ENCODE measurements at regions not wholly inside any gene's neighbourhood (a gene's known extent, or its start where the extent isn't known, plus 50 kb on each side); places are given as distances from the start of the nearest gene placed in this dataset.

DNA sequence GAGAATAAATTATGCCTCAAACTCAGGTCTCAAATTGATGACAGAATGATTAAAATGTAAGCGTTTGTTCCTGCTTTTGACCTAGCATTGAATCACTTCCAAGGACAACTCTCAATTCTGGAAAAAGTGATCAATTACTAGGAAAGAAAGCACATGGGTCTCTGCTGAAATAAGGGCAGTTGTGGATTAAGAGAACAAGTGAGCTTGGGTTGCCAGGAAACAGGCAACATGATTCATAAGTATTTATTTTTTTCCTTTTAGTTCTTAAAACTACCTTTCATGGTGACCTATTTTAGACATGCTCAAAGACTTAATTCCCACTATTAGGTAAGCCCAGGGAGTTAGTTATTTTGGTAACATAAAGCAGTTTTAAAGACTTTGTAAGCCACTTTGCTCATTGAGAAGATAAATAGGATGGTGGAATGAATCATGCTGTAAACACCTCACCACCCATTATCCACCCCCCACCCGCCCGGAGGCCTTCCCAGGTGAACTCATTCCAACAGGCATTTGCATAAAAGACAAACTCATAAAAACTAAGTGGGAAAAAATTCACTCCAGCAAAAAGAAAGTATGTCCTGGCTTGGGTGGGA, 728.3 kb downstream of the SORCS1 start:
- WGBS, 2 experiments, result 96 to 100% methylated on average over 1 to 3 of the region's 3 CpGs
- Histone ChIP-seq H3K36me3 (ENCODE audit: control insufficient read depth, insufficient read depth, low read length) (no peaks in the 10 kb centered on the region), H3K27ac (ENCODE audit: insufficient read depth, low read depth, low read length, poor library complexity, severe bottlenecking) (no peak overlapping the region)

DNA sequence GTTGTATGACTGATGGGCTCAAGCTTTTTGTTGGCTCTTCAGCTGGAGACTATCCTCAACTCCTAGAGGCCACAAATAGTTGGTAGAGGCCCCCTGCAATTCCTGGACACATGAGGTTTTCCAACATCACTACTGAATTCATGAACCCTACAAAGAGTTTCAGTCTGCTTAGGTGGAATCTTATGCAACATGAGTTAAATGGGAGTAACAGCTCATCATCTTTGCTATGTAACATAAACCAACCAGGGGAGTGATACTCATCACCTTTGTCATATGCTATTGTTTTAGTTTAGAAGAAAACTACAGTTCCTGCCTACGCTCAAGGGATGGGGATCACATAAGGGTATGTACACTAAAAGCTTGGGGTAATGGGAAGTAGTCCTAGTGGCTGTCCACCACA, 729.4 kb downstream of the SORCS1 start:
- Histone ChIP-seq H3K36me3 (ENCODE audit: control insufficient read depth, insufficient read depth, low read length) (no peaks in the 10 kb centered on the region), H3K4me1 (ENCODE audit: control insufficient read depth, insufficient read depth, low read length) (no peaks in the 10 kb centered on the region), H3K27ac (ENCODE audit: insufficient read depth, low read depth, low read length, poor library complexity, severe bottlenecking) (no peak overlapping the region), H3K27me3 (ENCODE audit: control insufficient read depth, insufficient read depth, low read length, poor library complexity, severe bottlenecking) (no peaks in the 10 kb centered on the region), H3K4me3 (ENCODE audit: insufficient read depth, low read depth, low read length) (no peak overlapping the region), H3K9me3 (ENCODE audit: control insufficient read depth, low read length) (no peaks in the 10 kb centered on the region)
- 100% methylated on average over 1 of the region's 1 CpG for WGBS, 2 experiments

More for the DNA sequence above, 728.3 kb downstream of the SORCS1 start:
- Histone ChIP-seq H3K27me3 (ENCODE audit: control insufficient read depth, insufficient read depth, low read length, poor library complexity, severe bottlenecking) (no peaks in the 10 kb centered on the region), H3K4me1 (ENCODE audit: control insufficient read depth, insufficient read depth, low read length) (no peaks in the 10 kb centered on the region), H3K9me3 (ENCODE audit: control insufficient read depth, low read length) (no peaks in the 10 kb centered on the region), H3K4me3 (ENCODE audit: insufficient read depth, low read depth, low read length) (no peak overlapping the region)

DNA sequence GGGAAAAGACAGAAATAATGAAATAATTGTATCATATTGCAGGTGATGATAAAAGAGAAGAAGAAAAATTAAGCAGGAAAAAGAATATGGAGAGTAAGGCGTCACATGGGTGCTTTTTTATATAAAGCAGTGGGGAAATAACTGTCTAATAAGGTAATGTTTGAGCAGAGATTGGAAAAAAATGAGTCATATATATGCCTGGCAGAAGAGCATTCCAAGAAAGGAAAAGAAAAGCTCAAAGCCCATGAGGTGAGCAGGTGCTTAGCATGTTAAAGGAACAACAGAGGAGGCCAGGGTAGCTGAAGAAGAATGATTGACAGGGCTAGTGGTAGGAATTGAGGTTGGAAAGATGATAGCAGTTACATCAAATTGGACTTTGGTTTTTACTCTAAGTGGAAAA, 739.5 kb downstream of the SORCS1 start:
- Histone ChIP-seq H3K27ac (ENCODE audit: insufficient read depth, low read depth, low read length, poor library complexity, severe bottlenecking) (no peak overlapping the region), H3K27me3 (ENCODE audit: control insufficient read depth, insufficient read depth, low read length, poor library complexity, severe bottlenecking) (no peaks in the 10 kb centered on the region), H3K9me3 (ENCODE audit: control insufficient read depth, low read length) (no peaks in the 10 kb centered on the region), H3K4me1 (ENCODE audit: control insufficient read depth, insufficient read depth, low read length) (no peaks in the 10 kb centered on the region), H3K4me3 (ENCODE audit: insufficient read depth, low read depth, low read length) (no peak overlapping the region), H3K36me3 (ENCODE audit: control insufficient read depth, insufficient read depth, low read length) (no peaks in the 10 kb centered on the region)
- WGBS, 2 experiments, result 90 to 100% methylated on average over 1 of the region's 1 CpG

DNA sequence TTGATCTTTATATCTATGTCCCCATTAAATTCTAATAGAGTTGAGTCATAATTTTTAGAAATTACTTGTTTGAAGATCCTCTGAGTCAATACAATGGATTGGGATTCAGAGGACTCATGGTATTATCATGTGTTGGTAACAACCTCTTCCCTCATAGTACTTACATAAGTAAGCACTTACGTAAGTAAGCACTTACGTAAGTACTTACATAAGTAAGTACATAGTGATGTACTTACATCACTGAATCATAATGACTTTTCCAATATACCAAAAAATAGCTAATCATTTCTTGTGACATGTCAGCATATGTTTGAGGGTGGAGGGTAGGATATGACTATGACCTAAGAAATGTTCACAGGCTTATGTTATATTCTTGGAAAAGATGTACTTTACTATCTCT, 740.5 kb downstream of the SORCS1 start:
- Histone ChIP-seq H3K27me3 (ENCODE audit: control insufficient read depth, insufficient read depth, low read length, poor library complexity, severe bottlenecking) (no peaks in the 10 kb centered on the region), H3K4me3 (ENCODE audit: insufficient read depth, low read depth, low read length) (no peak overlapping the region), H3K9me3 (ENCODE audit: control insufficient read depth, low read length) (no peaks in the 10 kb centered on the region), H3K36me3 (ENCODE audit: control insufficient read depth, insufficient read depth, low read length) (no peaks in the 10 kb centered on the region), H3K27ac (ENCODE audit: insufficient read depth, low read depth, low read length, poor library complexity, severe bottlenecking) (no peak overlapping the region), H3K4me1 (ENCODE audit: control insufficient read depth, insufficient read depth, low read length) (no peaks in the 10 kb centered on the region)
- WGBS, 2 experiments, result 88% methylated on average over 2 of the region's 2 CpGs; no CpG with 5 or more reads in 1 of the 2 experiments

DNA sequence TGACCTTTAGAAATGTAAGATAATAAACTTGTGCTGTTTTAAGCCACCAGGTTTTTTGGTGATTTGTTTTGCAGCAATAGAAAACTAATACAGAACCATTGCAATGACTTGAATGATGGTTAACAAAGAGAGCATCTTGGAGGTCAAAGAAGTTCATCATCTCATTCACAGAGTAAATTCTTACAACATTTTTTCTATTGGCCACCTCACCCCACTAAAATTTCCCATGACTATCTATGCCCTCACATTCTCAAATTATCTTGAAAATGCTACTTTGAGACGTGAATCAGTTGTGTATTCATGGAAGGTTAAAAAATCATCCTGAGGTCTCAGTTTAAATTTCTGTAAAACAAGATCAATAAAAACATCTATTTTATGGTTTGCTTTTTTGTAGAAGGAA, 754.2 kb downstream of the SORCS1 start:
- WGBS, 2 experiments, result 100% methylated on average over 1 of the region's 1 CpG; no CpG with 5 or more reads in 1 of the 2 experiments
- Histone ChIP-seq H3K27ac (ENCODE audit: insufficient read depth, low read depth, low read length, poor library complexity, severe bottlenecking) (no peak overlapping the region), H3K4me1 (ENCODE audit: control insufficient read depth, insufficient read depth, low read length) (no peaks in the 10 kb centered on the region), H3K27me3 (ENCODE audit: control insufficient read depth, insufficient read depth, low read length, poor library complexity, severe bottlenecking) (no peaks in the 10 kb centered on the region), H3K9me3 (ENCODE audit: control insufficient read depth, low read length) (no peaks in the 10 kb centered on the region), H3K36me3 (ENCODE audit: control insufficient read depth, insufficient read depth, low read length) (no peaks in the 10 kb centered on the region), H3K4me3 (ENCODE audit: insufficient read depth, low read depth, low read length) (no peak overlapping the region)

DNA sequence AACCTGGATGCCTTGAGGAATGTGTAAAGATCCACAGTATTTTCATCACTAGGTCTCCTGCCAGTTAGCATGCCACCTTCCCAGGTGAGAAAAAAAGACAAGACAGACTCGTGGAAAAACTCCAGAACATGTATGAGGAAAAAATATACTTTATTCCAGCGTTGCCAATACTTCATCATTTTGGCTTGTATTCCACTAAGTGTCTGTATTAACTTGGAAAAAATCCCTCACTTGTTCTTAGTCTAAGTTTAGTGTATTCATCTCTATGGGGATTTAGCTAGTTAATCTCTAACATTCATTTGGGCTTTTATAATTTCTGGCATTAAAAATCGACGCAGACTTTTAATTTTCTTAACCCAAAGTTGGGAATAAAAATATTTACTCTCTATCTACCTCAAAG, 759.4 kb downstream of the SORCS1 start:
- WGBS, 2 experiments, result 75 to 94% methylated on average over 2 of the region's 4 CpGs
- H3K36me3 ChIP-seq (ENCODE audit: control insufficient read depth, insufficient read depth, low read length), result no peaks in the 10 kb centered on the region
- no peaks in the 10 kb centered on the region for H3K4me1 ChIP-seq (ENCODE audit: control insufficient read depth, insufficient read depth, low read length)
- H3K9me3 ChIP-seq (ENCODE audit: control insufficient read depth, low read length), result no peaks in the 10 kb centered on the region
- H3K27ac ChIP-seq (ENCODE audit: insufficient read depth, low read depth, low read length, poor library complexity, severe bottlenecking), result no peak overlapping the region
- H3K27me3 ChIP-seq (ENCODE audit: control insufficient read depth, insufficient read depth, low read length, poor library complexity, severe bottlenecking), result no peaks in the 10 kb centered on the region
- H3K4me3 ChIP-seq (ENCODE audit: insufficient read depth, low read depth, low read length), result no peak overlapping the region

DNA sequence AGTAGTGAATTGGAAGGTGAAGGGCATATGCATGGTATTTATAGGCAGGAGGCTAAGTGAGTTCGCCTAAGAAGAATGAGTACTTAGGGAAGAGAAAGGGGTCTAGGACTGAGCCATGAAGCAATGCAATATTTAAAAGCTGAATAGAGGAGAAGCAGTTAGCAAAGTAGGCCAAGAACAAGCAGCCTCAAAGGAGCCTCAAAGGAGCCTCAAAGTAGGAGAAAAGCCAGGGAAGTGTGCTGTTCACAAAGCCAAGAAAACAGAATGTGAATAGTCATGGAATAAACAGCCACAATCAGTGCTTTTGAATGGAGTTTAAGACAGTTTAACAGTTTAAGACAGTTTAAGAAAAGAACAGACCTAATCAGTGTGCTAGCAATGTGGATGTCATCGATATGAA, 762.0 kb downstream of the SORCS1 start:
- Histone ChIP-seq H3K9me3 (ENCODE audit: control insufficient read depth, low read length) (no peaks in the 10 kb centered on the region), H3K4me1 (ENCODE audit: control insufficient read depth, insufficient read depth, low read length) (peaks cover 6% of the 10 kb centered on the region), H3K27me3 (ENCODE audit: control insufficient read depth, insufficient read depth, low read length, poor library complexity, severe bottlenecking) (no peaks in the 10 kb centered on the region), H3K36me3 (ENCODE audit: control insufficient read depth, insufficient read depth, low read length) (no peaks in the 10 kb centered on the region), H3K4me3 (ENCODE audit: insufficient read depth, low read depth, low read length) (no peak overlapping the region), H3K27ac (ENCODE audit: insufficient read depth, low read depth, low read length, poor library complexity, severe bottlenecking) (no peak overlapping the region)
- 93 to 94% methylated on average over 2 of the region's 2 CpGs for WGBS, 2 experiments

DNA sequence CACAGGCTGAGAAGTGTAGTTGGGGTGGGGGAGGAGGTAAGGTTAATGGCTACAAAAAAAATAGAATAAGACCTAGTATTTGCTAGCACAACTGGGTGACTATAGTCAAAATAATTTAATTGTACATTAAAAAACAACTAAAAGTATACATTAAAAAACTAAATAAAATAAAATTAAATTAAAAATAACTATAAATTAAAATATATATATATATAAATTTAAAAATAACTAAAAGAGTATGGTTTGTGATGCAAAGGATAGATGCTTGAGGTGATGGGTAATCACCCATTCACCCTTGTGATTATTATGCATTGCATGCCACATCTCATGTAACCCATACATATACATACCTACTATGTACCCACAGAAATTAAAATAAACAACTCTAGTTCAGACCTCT, 762.5 kb downstream of the SORCS1 start:
- Histone ChIP-seq H3K9me3 (ENCODE audit: control insufficient read depth, low read length) (no peaks in the 10 kb centered on the region), H3K4me1 (ENCODE audit: control insufficient read depth, insufficient read depth, low read length) (peaks cover 6% of the 10 kb centered on the region), H3K27me3 (ENCODE audit: control insufficient read depth, insufficient read depth, low read length, poor library complexity, severe bottlenecking) (no peaks in the 10 kb centered on the region), H3K36me3 (ENCODE audit: control insufficient read depth, insufficient read depth, low read length) (no peaks in the 10 kb centered on the region), H3K4me3 (ENCODE audit: insufficient read depth, low read depth, low read length) (no peak overlapping the region), H3K27ac (ENCODE audit: insufficient read depth, low read depth, low read length, poor library complexity, severe bottlenecking) (no peak overlapping the region)

DNA sequence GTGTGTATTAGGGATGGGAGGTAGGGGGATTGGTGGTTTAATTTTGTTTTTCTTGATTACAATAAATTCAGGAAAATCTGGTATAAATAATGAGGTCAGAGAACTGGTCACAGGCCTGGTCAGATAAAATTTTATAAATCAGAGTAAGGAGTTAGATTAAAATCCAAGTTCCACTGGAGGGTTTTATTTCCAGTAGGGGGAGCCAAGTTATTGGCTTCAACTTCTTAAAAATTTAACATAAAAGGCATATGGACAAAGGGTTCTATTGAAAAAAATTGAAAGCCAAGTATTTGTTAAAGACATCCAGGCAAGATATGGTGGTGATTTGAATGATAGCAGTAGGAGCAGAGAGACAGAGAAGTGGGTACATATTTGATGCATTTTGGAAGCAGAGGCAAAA, 763.3 kb downstream of the SORCS1 start:
- Histone ChIP-seq H3K9me3 (ENCODE audit: control insufficient read depth, low read length) (no peaks in the 10 kb centered on the region), H3K27me3 (ENCODE audit: control insufficient read depth, insufficient read depth, low read length, poor library complexity, severe bottlenecking) (no peaks in the 10 kb centered on the region), H3K4me1 (ENCODE audit: control insufficient read depth, insufficient read depth, low read length) (peaks cover 6% of the 10 kb centered on the region), H3K4me3 (ENCODE audit: insufficient read depth, low read depth, low read length) (no peak overlapping the region), H3K36me3 (ENCODE audit: control insufficient read depth, insufficient read depth, low read length) (no peaks in the 10 kb centered on the region), H3K27ac (ENCODE audit: insufficient read depth, low read depth, low read length, poor library complexity, severe bottlenecking) (no peak overlapping the region)

DNA sequence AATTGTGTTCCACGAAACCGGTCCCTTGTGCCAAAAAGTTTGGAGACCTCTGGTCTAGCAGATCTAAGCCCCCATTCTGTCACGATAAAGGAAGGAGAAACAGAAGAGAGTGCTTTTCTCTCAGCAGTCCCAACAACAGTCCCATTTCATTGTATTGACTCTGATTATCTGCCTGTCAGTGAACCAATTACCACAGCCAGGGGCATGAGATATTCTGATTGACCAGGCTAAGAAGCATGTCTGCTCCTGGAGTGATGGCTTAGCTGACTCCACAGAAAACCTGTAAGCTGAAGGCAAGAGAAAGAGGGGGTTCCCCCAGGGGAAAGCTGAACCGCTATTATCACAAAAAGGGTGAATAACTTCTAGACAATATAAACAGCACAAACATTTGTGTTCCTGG, 765.4 kb downstream of the SORCS1 start:
- no peaks in the 10 kb centered on the region for H3K9me3 ChIP-seq (ENCODE audit: control insufficient read depth, low read length)
- WGBS, 2 experiments, result 72 to 79% methylated on average over 3 of the region's 4 CpGs
- no peak overlapping the region for H3K4me3 ChIP-seq (ENCODE audit: insufficient read depth, low read depth, low read length)
- H3K27ac ChIP-seq (ENCODE audit: insufficient read depth, low read depth, low read length, poor library complexity, severe bottlenecking), result no peak overlapping the region
- H3K36me3 ChIP-seq (ENCODE audit: control insufficient read depth, insufficient read depth, low read length), result no peaks in the 10 kb centered on the region
- H3K27me3 ChIP-seq (ENCODE audit: control insufficient read depth, insufficient read depth, low read length, poor library complexity, severe bottlenecking), result no peaks in the 10 kb centered on the region
- H3K4me1 ChIP-seq (ENCODE audit: control insufficient read depth, insufficient read depth, low read length), result peaks cover 6% of the 10 kb centered on the region

DNA sequence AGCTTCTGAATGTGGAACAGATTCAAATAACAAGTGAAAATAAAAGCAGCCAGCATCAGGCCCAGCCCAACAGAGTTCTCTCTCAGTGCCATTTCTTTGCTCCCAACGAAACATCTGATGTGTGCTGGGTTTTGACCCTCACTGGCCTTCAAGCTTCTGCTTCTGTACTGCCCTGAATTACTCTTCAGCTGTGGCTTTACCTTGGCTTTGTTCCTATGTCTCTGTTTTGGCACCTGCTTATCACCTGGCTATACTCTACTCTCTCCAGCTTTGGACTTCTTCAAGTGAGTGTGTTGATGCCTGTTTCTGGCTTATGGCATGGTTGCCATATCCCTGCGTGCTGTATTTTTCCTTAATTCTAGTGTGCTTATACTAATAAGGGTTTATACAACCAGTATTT, 768.3 kb downstream of the SORCS1 start:
- Histone ChIP-seq H3K9me3 (ENCODE audit: control insufficient read depth, low read length) (no peaks in the 10 kb centered on the region), H3K27me3 (ENCODE audit: control insufficient read depth, insufficient read depth, low read length, poor library complexity, severe bottlenecking) (no peaks in the 10 kb centered on the region), H3K36me3 (ENCODE audit: control insufficient read depth, insufficient read depth, low read length) (no peaks in the 10 kb centered on the region), H3K4me3 (ENCODE audit: insufficient read depth, low read depth, low read length) (no peak overlapping the region), H3K27ac (ENCODE audit: insufficient read depth, low read depth, low read length, poor library complexity, severe bottlenecking) (no peak overlapping the region), H3K4me1 (ENCODE audit: control insufficient read depth, insufficient read depth, low read length) (peaks cover 6% of the 10 kb centered on the region)
- 89 to 93% methylated on average over 1 of the region's 2 CpGs for WGBS, 2 experiments

All from ectodermal cell (in vitro differentiated cells).